ELF-1 (cell line): ENCODE measurements at regions not wholly inside any gene's neighbourhood (a gene's known extent, or its start where the extent isn't known, plus 50 kb on each side); places are given as distances from the start of the nearest gene placed in this dataset.
A peak's percentile ranks its signal among the peaks of the same experiment; 100 is the strongest.
"Not testable (repeated sequence)": the region's sequence is repeated elsewhere in the genome, so short reads cannot be mapped to it uniquely, and the experiment has no call there.

Experiments
- DNase-seq: peaks from one replicate; pipeline ENCODE4 v3.0.0-alpha.2; 2016; ENCODE audit warnings: low read depth, low spot score

- DNase-seq, result peak; percentile 50
Measured at GRCh38 chr3:140863580-140864009, 78.0 kb upstream of the SLC25A36 start.

- no peak for DNase-seq
Measured at GRCh38 chr3:140870351-140870750, 71.3 kb upstream of the SLC25A36 start.

GRCh38 chr3:140871022-140871421 lies 70.6 kb upstream of the SLC25A36 start:
- DNase-seq, result no peak

GRCh38 chr3:140872165-140872564 lies 69.5 kb upstream of the SLC25A36 start:
- not testable (repeated sequence) for DNase-seq

GRCh38 chr3:140883428-140884040 lies 58.1 kb upstream of the SLC25A36 start:
- DNase-seq, result no peak

- not testable (repeated sequence) for DNase-seq
Measured at GRCh38 chr3:140885697-140886096, 55.9 kb upstream of the SLC25A36 start.
